ENCODE measurements at regions not wholly inside any gene's neighbourhood (a gene's known extent, or its start where the extent isn't known, plus 50 kb on each side); places are given as distances from the start of the nearest gene placed in this dataset.
"Not testable (repeated sequence)": the region's sequence is repeated elsewhere in the genome, so short reads cannot be mapped to it uniquely, and the experiment has no call there.

- DNase-seq (ENCODE audit: low spot score), result no peak
These were observed 132.1 kb downstream of the PLCE1 start for GRCh38 chr10:94125856-94126255.

GRCh38 chr10:94129393-94130130 is 135.8 kb downstream of the PLCE1 start:
- DNase-seq (ENCODE audit: low spot score), result no peak

- no peak for DNase-seq (ENCODE audit: low spot score)
These were observed 138.2 kb downstream of the PLCE1 start for GRCh38 chr10:94131885-94132284.

- DNase-seq (ENCODE audit: low spot score), result no peak
These were observed 139.5 kb downstream of the PLCE1 start for GRCh38 chr10:94133239-94133638.

- DNase-seq (ENCODE audit: low spot score), result no peak
These were observed 144.0 kb downstream of the PLCE1 start for GRCh38 chr10:94137747-94138146.

- DNase-seq (ENCODE audit: low spot score), result no peak
These were observed 144.7 kb downstream of the PLCE1 start for GRCh38 chr10:94138391-94138790.

- DNase-seq (ENCODE audit: low spot score), result no peak
These were observed 149.5 kb downstream of the PLCE1 start for GRCh38 chr10:94143261-94143660.

- no peak for DNase-seq (ENCODE audit: low spot score)
These were observed 152.6 kb downstream of the PLCE1 start for GRCh38 chr10:94146313-94146712.

- DNase-seq (ENCODE audit: low spot score), result no peak
These were observed 153.0 kb downstream of the PLCE1 start for GRCh38 chr10:94146746-94147145.

GRCh38 chr10:94149702-94150101 is 156.0 kb downstream of the PLCE1 start:
- DNase-seq (ENCODE audit: low spot score), result no peak

GRCh38 chr10:94150541-94151184 is 156.9 kb downstream of the PLCE1 start:
- no peak for DNase-seq (ENCODE audit: low spot score)

GRCh38 chr10:94155722-94156271 is 162.1 kb downstream of the PLCE1 start:
- DNase-seq (ENCODE audit: low spot score), result no peak

- no peak for DNase-seq (ENCODE audit: low spot score)
These were observed 162.7 kb downstream of the PLCE1 start for GRCh38 chr10:94156453-94156852.

GRCh38 chr10:94165158-94165611 is 171.5 kb downstream of the PLCE1 start:
- not testable (repeated sequence) for DNase-seq (ENCODE audit: low spot score)

- no peak for DNase-seq (ENCODE audit: low spot score)
These were observed 178.6 kb downstream of the PLCE1 start for GRCh38 chr10:94172332-94172731.

- DNase-seq (ENCODE audit: low spot score), result no peak
These were observed 179.9 kb downstream of the PLCE1 start for GRCh38 chr10:94173594-94173993.

GRCh38 chr10:94174838-94175237 is 181.1 kb downstream of the PLCE1 start:
- DNase-seq (ENCODE audit: low spot score), result no peak

- no peak for DNase-seq (ENCODE audit: low spot score)
These were observed 184.1 kb downstream of the NOC3L start for GRCh38 chr10:94178475-94179253.

- no peak for DNase-seq (ENCODE audit: low spot score)
These were observed 182.2 kb downstream of the NOC3L start for GRCh38 chr10:94180576-94180975.

GRCh38 chr10:94183666-94184264 is 179.0 kb downstream of the NOC3L start:
- DNase-seq (ENCODE audit: low spot score), result no peak

- DNase-seq (ENCODE audit: low spot score), result no peak
These were observed 176.0 kb downstream of the NOC3L start for GRCh38 chr10:94186722-94187121.

- DNase-seq (ENCODE audit: low spot score), result no peak
These were observed 170.4 kb downstream of the NOC3L start for GRCh38 chr10:94192333-94192732.
